K562 (cell line): ENCODE measurements at regions not wholly inside any gene's neighbourhood (a gene's known extent, or its start where the extent isn't known, plus 50 kb on each side); places are given as distances from the start of the nearest gene placed in this dataset.

Source experiments
- ATAC-seq: fragments of 200-7000 bp; cut with Tn5 transposase; 3 replicates; pipeline ENCODE4 v1.9.1; 2020; ENCODE audit warnings: moderate library complexity
- BruUV-seq: library from RNA; stranded (reverse); fragments of 400-500 nt; replicated peaks from 2 replicates; lab custom pipeline; 2021; lab: Mats Ljungman, UMichigan
- CTCF ChIA-PET: fragments of 300-600 bp; formaldehyde crosslinking; extraction: SDS; loops from one replicate; lab custom pipeline; 2021; ENCODE audit warnings: low intra/inter-chr PET ratio; lab: Yijun Ruan, JAX
- POLR2A ChIA-PET: fragments of 300-600, 350-650 bp; sonication (Branson Sonifier 250); formaldehyde crosslinking; extraction: SDS; loops from one replicate; lab custom pipeline; 2021; ENCODE audit warnings: antibody characterized with exemption, inconsistent platforms; lab: Yijun Ruan, JAX
- DNase-seq, 4 experiments: peaks; one replicate each; pipeline versions ENCODE4 v3.0.0 to v3.0.0-alpha.2; 2011 to 2018; ENCODE audit warnings: low spot score in 3 of 4, mixed read lengths in 3 of 4; ENCODE audit errors: extremely low read depth in 1 of 4
- FAIRE-seq: peaks from 2 replicates; lab custom pipeline; 2011; peaks lifted over from hg19 to GRCh38; lab: Jason Lieb, UNC
- H2AFZ ChIP-seq: 2 replicates; pipeline ENCODE4 v1.6.0; 2011; ENCODE audit warnings: low read depth, low read length, control low read depth, inconsistent platforms
- H3K27ac ChIP-seq: fragments of 200-600 bp; 3 replicates; pipeline ENCODE4 v1.8.0; 2011; ENCODE audit warnings: low read depth, mild to moderate bottlenecking, control low read depth, inconsistent platforms, low read length, moderate library complexity, mixed read lengths; ENCODE audit errors: extremely low read depth
- H3K27me3 ChIP-seq, 2 experiments: fragments of 300-600 bp in 1 of 2; 2 replicates in 1 of 2; 3 replicates in 1 of 2; pipeline versions ENCODE4 v1.6.0 to v1.8.0; 2011; ENCODE audit warnings: inconsistent platforms in 2 of 2, low read length in 2 of 2, mild to moderate bottlenecking in 1 of 2, mixed read lengths in 1 of 2, moderate library complexity in 1 of 2; ENCODE audit not compliant: control insufficient read depth in 2 of 2, insufficient read depth in 2 of 2
- H3K36me3 ChIP-seq: fragments of 300-600 bp; 3 replicates; pipeline ENCODE4 v1.8.0; 2011; ENCODE audit warnings: mild to moderate bottlenecking, low read length, inconsistent platforms; ENCODE audit not compliant: control insufficient read depth, insufficient read depth
- H3K4me1 ChIP-seq, 2 experiments: fragments of 200-600 bp in 1 of 2; replicated peaks in 1 of 2; 2 replicates in 1 of 2; 3 replicates in 1 of 2; pipeline versions ENCODE4 v1.5.1 to v1.8.0; 2011; ENCODE audit warnings: inconsistent platforms in 2 of 2, low read length in 2 of 2, mild to moderate bottlenecking in 1 of 2, mixed read lengths in 1 of 2, moderate library complexity in 1 of 2; ENCODE audit not compliant: control insufficient read depth in 2 of 2, insufficient read depth in 2 of 2
- H3K4me2 ChIP-seq: 2 replicates; pipeline ENCODE4 v1.6.1; 2011; ENCODE audit warnings: low read length, control low read depth, inconsistent platforms, mixed read lengths; ENCODE audit not compliant: insufficient read depth
- H3K4me3 ChIP-seq: fragments of 200-600 bp; sonication (generic), shearing (Covaris generic); 2 replicates; pipeline ENCODE4 v1.5.1; 2016; ENCODE audit warnings: control low read depth, inconsistent platforms
- H3K79me2 ChIP-seq: fragments of 200-600 bp; 3 replicates; pipeline ENCODE4 v1.8.0; 2011; ENCODE audit warnings: low read length, inconsistent platforms; ENCODE audit not compliant: control insufficient read depth, insufficient read depth
- H3K9ac ChIP-seq, 2 experiments: 2 replicates each; pipeline versions ENCODE4 v1.6.0 to v1.6.1; 2011; ENCODE audit warnings: low read depth in 2 of 2, low read length in 2 of 2, control low read depth in 1 of 2, inconsistent platforms in 1 of 2, mild to moderate bottlenecking in 1 of 2, mixed read lengths in 1 of 2; ENCODE audit not compliant: insufficient read depth in 1 of 2
- H3K9me1 ChIP-seq: one replicate; pipeline ENCODE4 v1.6.0; 2011; ENCODE audit warnings: inconsistent platforms, mild to moderate bottlenecking, low read length, moderate library complexity; ENCODE audit not compliant: control insufficient read depth, insufficient read depth
- H3K9me3 ChIP-seq: replicated peaks from 2 replicates; pipeline ENCODE4 v1.5.1; 2011; ENCODE audit warnings: low read depth, low read length, inconsistent platforms; ENCODE audit not compliant: control insufficient read depth, insufficient read depth
- H4K20me1 ChIP-seq: replicated peaks from 2 replicates; pipeline ENCODE4 v1.6.1; 2011; ENCODE audit warnings: low read length, inconsistent platforms, mixed read lengths; ENCODE audit not compliant: control insufficient read depth, insufficient read depth
- BACH1 ChIP-seq: fragments of 200-800 bp; sonication (Bioruptor generic); IDR thresholded peaks from 2 replicates; pipeline ENCODE4 v1.6.1; 2016; ENCODE audit warnings: missing genetic modification characterization, missing compliant biosample characterization
- BDP1 ChIP-seq: IDR thresholded peaks from 3 replicates; pipeline ENCODE4 v1.6.1; 2011; ENCODE audit not compliant: insufficient read length, insufficient read depth
- BRCA1 ChIP-seq, 2 experiments: fragments of 450-650 bp in 1 of 2; sonication (generic) in 1 of 2; formaldehyde crosslinking in 1 of 2; IDR thresholded peaks; 2 replicates each; pipeline versions ENCODE4 v1.5.0 to v1.6.1; 2017 to 2020; ENCODE audit warnings: mild to moderate bottlenecking in 1 of 2, missing genetic modification reagents in 1 of 2
- MAFG ChIP-seq: fragments of 450-650 bp; conservative IDR thresholded peaks from 2 replicates; pipeline ENCODE4 v1.6.1; 2016; ENCODE audit warnings: missing genetic modification characterization, missing compliant biosample characterization
- MTF1 ChIP-seq: fragments of 250-450 bp; sonication (Bioruptor Pico); IDR thresholded peaks from 2 replicates; pipeline ENCODE4 v1.9.0; 2021; ENCODE audit warnings: moderate library complexity, mild to moderate bottlenecking, inconsistent platforms, borderline replicate concordance
- POLR2G ChIP-seq: fragments of 200-400 bp; formaldehyde crosslinking; IDR thresholded peaks from 2 replicates; pipeline ENCODE4 v1.6.1; 2017; ENCODE audit warnings: low read depth, mild to moderate bottlenecking, antibody characterized with exemption, low read length, moderate library complexity
- PTBP1 ChIP-seq: fragments of 200-400 bp; formaldehyde crosslinking; IDR thresholded peaks from 2 replicates; pipeline ENCODE4 v1.6.1; 2017; ENCODE audit warnings: low read depth, low read length
- RAD51 ChIP-seq: fragments of 450-650 bp; IDR thresholded peaks from 2 replicates; pipeline ENCODE4 v1.7.1; 2016; ENCODE audit warnings: low read depth, mild to moderate bottlenecking, borderline replicate concordance
- RCOR1 ChIP-seq, 2 experiments: IDR thresholded peaks; 2 replicates each; pipeline ENCODE4 v1.6.1; 2012; ENCODE audit warnings: low read depth in 2 of 2, low read length in 2 of 2, borderline replicate concordance in 1 of 2, improper control_type of control experiment in 1 of 2
- TEAD2 ChIP-seq: fragments of 450-650 bp; IDR thresholded peaks from 2 replicates; pipeline ENCODE4 v1.6.1; 2016; ENCODE audit warnings: missing genetic modification characterization, control low read depth, missing compliant biosample characterization
- THRAP3 ChIP-seq: fragments of 450-650 bp; IDR thresholded peaks from 2 replicates; pipeline ENCODE4 v1.6.1; 2016; ENCODE audit warnings: mild to moderate bottlenecking, inconsistent platforms, borderline replicate concordance
- ZNF133 ChIP-seq: fragments of 250-450 bp; sonication (Bioruptor Pico); IDR thresholded peaks from 2 replicates; pipeline ENCODE4 v1.4.0; 2020; ENCODE audit warnings: mild to moderate bottlenecking
- ZNF224 ChIP-seq: sonication (generic); formaldehyde crosslinking; IDR thresholded peaks from 2 replicates; pipeline ENCODE4 v1.8.0; 2022; ENCODE audit warnings: mild to moderate bottlenecking, missing genetic modification reagents
- WGBS: fragments of 100-300 bp; shearing (Covaris generic); methylation state at CpG from one replicate; pipeline ENCODE4 v1.1.6; 2016; ENCODE audit warnings: low coverage, mixed read lengths; ENCODE audit not compliant: insufficient coverage; ENCODE audit errors: missing lambda C conversion rate; 5-methylcytosine and 5-hydroxymethylcytosine counted together
- in situ Hi-C: fragments of 300-500 bp; cut with MboI; formaldehyde crosslinking; loops from 4 replicates; pipeline ENCODE4 v1.15.0; 2018; ENCODE audit warnings: inconsistent platforms, mixed read lengths
- intact Hi-C: fragments of 100-400 bp; cut with micrococcal nuclease; formaldehyde crosslinking; loops from 2 replicates; pipeline ENCODE4 v1.14.2; 2022
- TF ChIP-seq, protein P1 (sequence below), 2 experiments: fragments of 450-650 bp in 1 of 2; sonication (generic) in 1 of 2; formaldehyde crosslinking; conservative IDR thresholded peaks; 2 replicates each; pipeline versions ENCODE4 v1.4.0 to v1.8.1; 2020 to 2022; ENCODE audit warnings: mild to moderate bottlenecking in 1 of 2, missing genetic modification reagents in 1 of 2
- TF ChIP-seq, protein P2 (sequence below): fragments of 250-450 bp; sonication (Bioruptor Pico); IDR thresholded peaks from 2 replicates; pipeline ENCODE4 v1.5.0; 2021; ENCODE audit warnings: mild to moderate bottlenecking, borderline replicate concordance
- TF ChIP-seq, protein P3 (sequence below): fragments of 450-650 bp; formaldehyde crosslinking; IDR thresholded peaks from 2 replicates; pipeline ENCODE4 v1.4.0; 2020; ENCODE audit warnings: mild to moderate bottlenecking, moderate library complexity
- TF ChIP-seq, protein P4 (sequence below): sonication (generic); formaldehyde crosslinking; IDR thresholded peaks from 2 replicates; pipeline ENCODE4 v1.8.1; 2023; ENCODE audit warnings: mild to moderate bottlenecking, missing genetic modification reagents

DNA sequence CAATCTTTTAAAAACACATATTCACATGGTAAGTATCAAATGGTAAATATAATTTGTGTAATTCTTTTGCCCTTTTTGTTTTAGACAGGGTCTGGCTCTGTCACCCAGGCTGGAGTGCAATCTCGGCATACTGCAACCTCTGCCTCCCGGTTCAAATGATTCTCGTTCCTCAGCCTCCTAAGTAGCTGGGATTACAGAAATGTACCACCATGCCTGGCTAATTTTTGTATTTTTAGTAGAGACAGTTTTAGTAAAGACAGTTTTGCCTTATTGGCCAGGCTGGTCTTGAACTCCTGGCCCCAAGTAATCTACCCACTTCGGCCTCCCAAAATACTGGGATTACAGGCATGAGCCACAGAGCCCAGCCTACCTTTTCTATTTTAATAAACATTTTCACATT, 182.2 kb downstream of the MYCN start:
- no peak overlapping the region for H3K9ac ChIP-seq
- intact Hi-C loops, result no loop called here
- ChIA-PET POLR2A (no interaction called here), CTCF (no interaction called here)
- no peaks in the 10 kb centered on the region for H3K36me3 ChIP-seq
- H3K9me1 ChIP-seq, result no peaks in the 10 kb centered on the region
- H4K20me1 ChIP-seq, result no peaks in the 10 kb centered on the region
- H3K4me1 ChIP-seq, result no peaks in the 10 kb centered on the region
- ATAC-seq (no peak), FAIRE-seq (no peak), DNase-seq (no peak)
- H3K27me3 ChIP-seq, result no peaks in the 10 kb centered on the region
- in situ Hi-C loops, result no loop called here
- no peak overlapping the region for H3K27ac ChIP-seq
- no peak overlapping the region for H3K4me2 ChIP-seq
- WGBS, result 0% methylated on average over 4 of the region's 4 CpGs
- no TSS peak for BruUV-seq
- H3K9me3 ChIP-seq, result no peaks in the 10 kb centered on the region
- no peak overlapping the region for H3K4me3 ChIP-seq
- H2AFZ ChIP-seq, result no peak overlapping the region
- H3K79me2 ChIP-seq, result no peaks in the 10 kb centered on the region
- TF ChIP-seq BACH1 (tag), result no peak
- no peak for TF ChIP-seq THRAP3
- TF ChIP-seq, protein P1, sequence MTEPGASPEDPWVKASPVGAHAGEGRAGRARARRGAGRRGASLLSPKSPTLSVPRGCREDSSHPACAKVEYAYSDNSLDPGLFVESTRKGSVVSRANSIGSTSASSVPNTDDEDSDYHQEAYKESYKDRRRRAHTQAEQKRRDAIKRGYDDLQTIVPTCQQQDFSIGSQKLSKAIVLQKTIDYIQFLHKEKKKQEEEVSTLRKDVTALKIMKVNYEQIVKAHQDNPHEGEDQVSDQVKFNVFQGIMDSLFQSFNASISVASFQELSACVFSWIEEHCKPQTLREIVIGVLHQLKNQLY (CRISPR knock-in tag; conservative IDR thresholded peaks at IDR 0.05), result no peak
- TF ChIP-seq POLR2G, result no peak
- no peak for TF ChIP-seq TEAD2 (tag)
- TF ChIP-seq MAFG (tag), result no peak
- no peak for TF ChIP-seq PTBP1
- TF ChIP-seq, protein P2, sequence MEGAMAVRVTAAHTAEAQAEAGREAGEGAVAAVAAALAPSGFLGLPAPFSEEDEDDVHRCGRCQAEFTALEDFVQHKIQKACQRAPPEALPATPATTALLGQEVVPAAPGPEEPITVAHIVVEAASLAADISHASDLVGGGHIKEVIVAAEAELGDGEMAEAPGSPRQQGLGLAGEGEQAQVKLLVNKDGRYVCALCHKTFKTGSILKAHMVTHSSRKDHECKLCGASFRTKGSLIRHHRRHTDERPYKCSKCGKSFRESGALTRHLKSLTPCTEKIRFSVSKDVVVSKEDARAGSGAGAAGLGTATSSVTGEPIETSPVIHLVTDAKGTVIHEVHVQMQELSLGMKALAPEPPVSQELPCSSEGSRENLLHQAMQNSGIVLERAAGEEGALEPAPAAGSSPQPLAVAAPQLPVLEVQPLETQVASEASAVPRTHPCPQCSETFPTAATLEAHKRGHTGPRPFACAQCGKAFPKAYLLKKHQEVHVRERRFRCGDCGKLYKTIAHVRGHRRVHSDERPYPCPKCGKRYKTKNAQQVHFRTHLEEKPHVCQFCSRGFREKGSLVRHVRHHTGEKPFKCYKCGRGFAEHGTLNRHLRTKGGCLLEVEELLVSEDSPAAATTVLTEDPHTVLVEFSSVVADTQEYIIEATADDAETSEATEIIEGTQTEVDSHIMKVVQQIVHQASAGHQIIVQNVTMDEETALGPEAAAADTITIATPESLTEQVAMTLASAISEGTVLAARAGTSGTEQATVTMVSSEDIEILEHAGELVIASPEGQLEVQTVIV (CRISPR knock-in tag), result no peak
- TF ChIP-seq BDP1, result no peak
- no peak for TF ChIP-seq BRCA1 (IDR thresholded peaks at IDR 0.05)
- no peak for TF ChIP-seq BRCA1 (CRISPR knock-in tag; IDR thresholded peaks at IDR 0.05)
- no peak for TF ChIP-seq RAD51
- TF ChIP-seq, protein P3, sequence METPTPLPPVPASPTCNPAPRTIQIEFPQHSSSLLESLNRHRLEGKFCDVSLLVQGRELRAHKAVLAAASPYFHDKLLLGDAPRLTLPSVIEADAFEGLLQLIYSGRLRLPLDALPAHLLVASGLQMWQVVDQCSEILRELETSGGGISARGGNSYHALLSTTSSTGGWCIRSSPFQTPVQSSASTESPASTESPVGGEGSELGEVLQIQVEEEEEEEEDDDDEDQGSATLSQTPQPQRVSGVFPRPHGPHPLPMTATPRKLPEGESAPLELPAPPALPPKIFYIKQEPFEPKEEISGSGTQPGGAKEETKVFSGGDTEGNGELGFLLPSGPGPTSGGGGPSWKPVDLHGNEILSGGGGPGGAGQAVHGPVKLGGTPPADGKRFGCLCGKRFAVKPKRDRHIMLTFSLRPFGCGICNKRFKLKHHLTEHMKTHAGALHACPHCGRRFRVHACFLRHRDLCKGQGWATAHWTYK, result no peak
- TF ChIP-seq, protein P4, sequence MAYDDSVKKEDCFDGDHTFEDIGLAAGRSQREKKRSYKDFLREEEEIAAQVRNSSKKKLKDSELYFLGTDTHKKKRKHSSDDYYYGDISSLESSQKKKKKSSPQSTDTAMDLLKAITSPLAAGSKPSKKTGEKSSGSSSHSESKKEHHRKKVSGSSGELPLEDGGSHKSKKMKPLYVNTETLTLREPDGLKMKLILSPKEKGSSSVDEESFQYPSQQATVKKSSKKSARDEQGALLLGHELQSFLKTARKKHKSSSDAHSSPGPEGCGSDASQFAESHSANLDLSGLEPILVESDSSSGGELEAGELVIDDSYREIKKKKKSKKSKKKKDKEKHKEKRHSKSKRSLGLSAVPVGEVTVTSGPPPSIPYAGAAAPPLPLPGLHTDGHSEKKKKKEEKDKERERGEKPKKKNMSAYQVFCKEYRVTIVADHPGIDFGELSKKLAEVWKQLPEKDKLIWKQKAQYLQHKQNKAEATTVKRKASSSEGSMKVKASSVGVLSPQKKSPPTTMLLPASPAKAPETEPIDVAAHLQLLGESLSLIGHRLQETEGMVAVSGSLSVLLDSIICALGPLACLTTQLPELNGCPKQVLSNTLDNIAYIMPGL (CRISPR knock-in tag), result no peak
- no peak for TF ChIP-seq RCOR1 (IDR thresholded peaks at IDR 0.05; ENCODE audit: borderline replicate concordance in 1 of 2, low read depth in 2 of 2, low read length in 2 of 2)
- no peak for TF ChIP-seq MTF1 (CRISPR knock-in tag)
- TF ChIP-seq ZNF133 (CRISPR knock-in tag), result no peak
- no peak for TF ChIP-seq ZNF224 (CRISPR knock-in tag)
